ENCODE measurements at regions not wholly inside any gene's neighbourhood (a gene's known extent, or its start where the extent isn't known, plus 50 kb on each side); places are given as distances from the start of the nearest gene placed in this dataset.

DNA sequence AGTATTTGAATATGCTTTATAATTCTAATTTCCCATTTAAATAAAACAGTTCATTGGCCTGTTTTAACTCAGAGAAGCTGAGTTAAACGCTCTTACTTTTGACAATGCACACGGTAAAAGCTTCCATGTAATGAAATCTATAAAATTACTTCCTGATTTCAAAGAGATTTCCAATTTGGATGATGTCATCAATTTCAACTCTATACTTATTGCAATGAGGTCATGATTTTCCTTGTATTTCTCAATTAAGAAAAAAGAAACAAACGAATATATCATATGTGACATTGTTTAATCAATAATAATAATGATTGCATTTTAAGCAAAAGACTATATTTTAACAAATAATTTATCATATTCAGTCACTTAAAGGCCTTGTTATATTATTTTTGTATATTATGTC is 926.1 kb upstream of the MANEA start:
- Histone ChIP-seq H3K9ac (ENCODE audit: insufficient read depth, low read length) (no peak overlapping the region), H3K27ac (ENCODE audit: insufficient read depth, low read length) (no peak overlapping the region), H3K79me2 (ENCODE audit: control insufficient read depth, insufficient read depth, low read length) (no peaks in the 10 kb centered on the region), H2AFZ (ENCODE audit: low read length) (no peak overlapping the region), H3K4me1 (ENCODE audit: control insufficient read depth, extremely low read depth, insufficient read depth, low read length) (no peaks in the 10 kb centered on the region), H3K27me3 (ENCODE audit: control insufficient read depth, insufficient read depth, low read length) (no peaks in the 10 kb centered on the region), H3K9me3 (ENCODE audit: control insufficient read depth, insufficient read depth, low read depth, low read length) (no peaks in the 10 kb centered on the region), H3K4me3 (replicated peaks in 1 of 4; ENCODE audit: control extremely low read depth in 1 of 4, insufficient read depth in 1 of 4, low read depth in 3 of 4, low read length in 4 of 4) (no peak overlapping the region), H3K36me3 (ENCODE audit: control insufficient read depth, insufficient read depth, low read length) (no peaks in the 10 kb centered on the region), H3K4me2 (ENCODE audit: extremely low read depth, insufficient read depth, low read length) (no peak overlapping the region), H4K20me1 (ENCODE audit: control insufficient read depth, extremely low read depth, insufficient read depth, low read length) (no peaks in the 10 kb centered on the region)
- no peak for DNase-seq (ENCODE audit: low read depth in 2 of 2)
- TF ChIP-seq, protein P1, sequence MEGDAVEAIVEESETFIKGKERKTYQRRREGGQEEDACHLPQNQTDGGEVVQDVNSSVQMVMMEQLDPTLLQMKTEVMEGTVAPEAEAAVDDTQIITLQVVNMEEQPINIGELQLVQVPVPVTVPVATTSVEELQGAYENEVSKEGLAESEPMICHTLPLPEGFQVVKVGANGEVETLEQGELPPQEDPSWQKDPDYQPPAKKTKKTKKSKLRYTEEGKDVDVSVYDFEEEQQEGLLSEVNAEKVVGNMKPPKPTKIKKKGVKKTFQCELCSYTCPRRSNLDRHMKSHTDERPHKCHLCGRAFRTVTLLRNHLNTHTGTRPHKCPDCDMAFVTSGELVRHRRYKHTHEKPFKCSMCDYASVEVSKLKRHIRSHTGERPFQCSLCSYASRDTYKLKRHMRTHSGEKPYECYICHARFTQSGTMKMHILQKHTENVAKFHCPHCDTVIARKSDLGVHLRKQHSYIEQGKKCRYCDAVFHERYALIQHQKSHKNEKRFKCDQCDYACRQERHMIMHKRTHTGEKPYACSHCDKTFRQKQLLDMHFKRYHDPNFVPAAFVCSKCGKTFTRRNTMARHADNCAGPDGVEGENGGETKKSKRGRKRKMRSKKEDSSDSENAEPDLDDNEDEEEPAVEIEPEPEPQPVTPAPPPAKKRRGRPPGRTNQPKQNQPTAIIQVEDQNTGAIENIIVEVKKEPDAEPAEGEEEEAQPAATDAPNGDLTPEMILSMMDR (conservative IDR thresholded peaks at IDR 0.05 in 1 of 2, IDR thresholded peaks at IDR 0.05 in 1 of 2; ENCODE audit: low read depth in 1 of 2, low read length in 2 of 2): no peak
- no peak for TF ChIP-seq EZH2 (IDR thresholded peaks at IDR 0.05; ENCODE audit: low read length, missing control alignments)

DNA sequence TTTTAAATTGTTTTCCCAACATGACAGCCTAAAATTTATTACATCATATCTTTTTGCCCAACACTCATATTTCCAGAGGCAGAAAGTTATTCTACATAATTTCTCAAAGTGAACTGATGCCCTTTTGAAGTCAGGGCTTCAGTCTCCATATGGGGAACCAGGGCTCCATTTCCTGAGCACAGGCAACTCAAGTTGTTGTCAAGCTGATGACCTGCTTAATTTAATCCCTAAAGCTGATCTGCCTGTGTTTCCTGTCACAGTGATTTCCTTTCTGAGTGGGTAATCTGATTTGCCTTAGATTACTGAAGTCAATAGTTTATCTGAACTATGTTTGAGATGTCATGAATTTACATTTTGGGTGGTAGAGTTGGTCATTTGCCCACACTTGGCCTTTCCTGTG is 932.1 kb upstream of the MANEA start:
- Histone ChIP-seq H3K4me1 (ENCODE audit: control insufficient read depth, extremely low read depth, insufficient read depth, low read length) (no peaks in the 10 kb centered on the region), H4K20me1 (ENCODE audit: control insufficient read depth, extremely low read depth, insufficient read depth, low read length) (no peaks in the 10 kb centered on the region), H3K79me2 (ENCODE audit: control insufficient read depth, insufficient read depth, low read length) (no peaks in the 10 kb centered on the region), H3K9ac (ENCODE audit: insufficient read depth, low read length) (no peak overlapping the region), H3K36me3 (ENCODE audit: control insufficient read depth, insufficient read depth, low read length) (no peaks in the 10 kb centered on the region), H3K4me3 (replicated peaks in 1 of 4; ENCODE audit: control extremely low read depth in 1 of 4, insufficient read depth in 1 of 4, low read depth in 3 of 4, low read length in 4 of 4) (no peak overlapping the region), H3K27me3 (ENCODE audit: control insufficient read depth, insufficient read depth, low read length) (no peaks in the 10 kb centered on the region), H3K4me2 (ENCODE audit: extremely low read depth, insufficient read depth, low read length) (no peak overlapping the region), H3K9me3 (ENCODE audit: control insufficient read depth, insufficient read depth, low read depth, low read length) (no peaks in the 10 kb centered on the region), H2AFZ (ENCODE audit: low read length) (no peak overlapping the region), H3K27ac (ENCODE audit: insufficient read depth, low read length) (no peak overlapping the region)
- TF ChIP-seq, protein P1 (conservative IDR thresholded peaks at IDR 0.05 in 1 of 2, IDR thresholded peaks at IDR 0.05 in 1 of 2; ENCODE audit: low read depth in 1 of 2, low read length in 2 of 2): no peak
- TF ChIP-seq EZH2 (IDR thresholded peaks at IDR 0.05; ENCODE audit: low read length, missing control alignments): no peak
- no peak for DNase-seq (ENCODE audit: low read depth in 2 of 2)

DNA sequence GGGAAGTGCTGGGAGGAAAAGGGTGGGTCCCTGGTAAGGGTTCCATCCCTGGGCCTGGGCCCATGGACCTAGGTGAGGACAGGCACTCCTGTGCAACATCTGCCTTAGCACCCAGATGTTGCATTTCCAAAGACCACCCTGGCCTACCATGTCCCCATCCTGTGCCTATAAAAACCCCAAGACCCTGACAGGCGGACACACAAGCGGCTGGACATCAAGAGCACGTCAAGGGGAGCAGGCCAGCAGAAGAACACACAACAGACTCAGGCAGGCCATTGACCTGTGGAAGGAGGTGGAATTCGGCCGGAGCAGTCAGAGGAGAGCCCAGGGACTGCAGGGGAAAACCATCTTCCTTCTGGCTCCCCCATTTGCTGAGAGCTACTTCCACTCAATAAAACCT is 937.8 kb upstream of the MANEA start:
- no peak overlapping the region for H2AFZ ChIP-seq (ENCODE audit: low read length)
- DNase-seq (ENCODE audit: low read depth in 2 of 2): no peak
- H3K9me3 ChIP-seq (ENCODE audit: control insufficient read depth, insufficient read depth, low read depth, low read length): no peaks in the 10 kb centered on the region
- TF ChIP-seq, protein P1 (conservative IDR thresholded peaks at IDR 0.05 in 1 of 2, IDR thresholded peaks at IDR 0.05 in 1 of 2; ENCODE audit: low read depth in 1 of 2, low read length in 2 of 2): no peak
- TF ChIP-seq EZH2 (IDR thresholded peaks at IDR 0.05; ENCODE audit: low read length, missing control alignments): no peak
- no peak overlapping the region for H3K4me2 ChIP-seq (ENCODE audit: extremely low read depth, insufficient read depth, low read length)
- H3K4me3 ChIP-seq (replicated peaks in 1 of 4; ENCODE audit: control extremely low read depth in 1 of 4, insufficient read depth in 1 of 4, low read depth in 3 of 4, low read length in 4 of 4): no peak overlapping the region
- no peaks in the 10 kb centered on the region for H3K36me3 ChIP-seq (ENCODE audit: control insufficient read depth, insufficient read depth, low read length)
- H3K79me2 ChIP-seq (ENCODE audit: control insufficient read depth, insufficient read depth, low read length): no peaks in the 10 kb centered on the region
- H4K20me1 ChIP-seq (ENCODE audit: control insufficient read depth, extremely low read depth, insufficient read depth, low read length): no peaks in the 10 kb centered on the region
- no peak overlapping the region for H3K9ac ChIP-seq (ENCODE audit: insufficient read depth, low read length)
- no peak overlapping the region for H3K27ac ChIP-seq (ENCODE audit: insufficient read depth, low read length)
- H3K27me3 ChIP-seq (ENCODE audit: control insufficient read depth, insufficient read depth, low read length): no peaks in the 10 kb centered on the region
- H3K4me1 ChIP-seq (ENCODE audit: control insufficient read depth, extremely low read depth, insufficient read depth, low read length): no peaks in the 10 kb centered on the region
